Ascending aorta (tissue), 2 donors: ENCODE measurements at regions not wholly inside any gene's neighbourhood (a gene's known extent, or its start where the extent isn't known, plus 50 kb on each side); places are given as distances from the start of the nearest gene placed in this dataset.

ENCODE experiments used
- DNase-seq, 2 donors: peaks; one replicate each; pipeline ENCODE4 v3.0.0-alpha.2; 2019; ENCODE audit warnings: low spot score in 2 of 2
- H3K27ac ChIP-seq, 2 donors: fragments of 200-600 bp; sonication (generic); one replicate each; pipeline ENCODE4 v1.5.1; 2016 to 2017; ENCODE audit warnings: mild to moderate bottlenecking in 1 of 2
- H3K27me3 ChIP-seq: fragments of 200-600 bp; sonication (generic); one replicate; pipeline ENCODE4 v1.5.1; 2017
- H3K36me3 ChIP-seq, 2 donors: fragments of 200-600 bp; sonication (generic); one replicate each; pipeline ENCODE4 v1.5.1; 2016
- H3K4me1 ChIP-seq, 2 donors: fragments of 200-600 bp; sonication (generic); one replicate each; pipeline ENCODE4 v1.5.1; 2016 to 2017; ENCODE audit warnings: mild to moderate bottlenecking in 1 of 2
- H3K4me3 ChIP-seq, 2 donors: fragments of 200-600 bp; sonication (generic); one replicate each; pipeline ENCODE4 v1.5.1; 2016 to 2017; ENCODE audit warnings: mild to moderate bottlenecking in 1 of 2
- H3K9me3 ChIP-seq, 2 donors: fragments of 200-600 bp; sonication (generic); one replicate each; pipeline ENCODE4 v1.5.1; 2016
- intact Hi-C: fragments of 100-400 bp; cut with DNase I; formaldehyde crosslinking; loops from one replicate; pipeline ENCODE4 v1.15.1; 2023
- TF ChIP-seq, protein P1 (sequence below), 3 experiments: fragments of 200-600 bp in 2 of 3; fragments of 450-650 bp in 1 of 3; sonication (generic) in 2 of 3; IDR thresholded peaks; one replicate each; pipeline ENCODE4 v1.5.1; 2016 to 2019; ENCODE audit warnings: antibody characterized with exemption in 3 of 3, mild to moderate bottlenecking in 1 of 3, moderate library complexity in 1 of 3

GRCh38 chr7:36038063-36038721, 114.9 kb upstream of the EEPD1 start:
- Histone ChIP-seq H3K9me3 (no peaks in the 10 kb centered on the region), H3K4me3 (no peak overlapping the region), H3K36me3 (no peaks in the 10 kb centered on the region), H3K4me1 (peaks cover 6 to 18% of the 10 kb centered on the region in 2 donors), H3K27ac (no peak overlapping the region), H3K27me3 (no peaks in the 10 kb centered on the region)
- no peak for DNase-seq
- intact Hi-C loops: no loop called here
- TF ChIP-seq, protein P1, sequence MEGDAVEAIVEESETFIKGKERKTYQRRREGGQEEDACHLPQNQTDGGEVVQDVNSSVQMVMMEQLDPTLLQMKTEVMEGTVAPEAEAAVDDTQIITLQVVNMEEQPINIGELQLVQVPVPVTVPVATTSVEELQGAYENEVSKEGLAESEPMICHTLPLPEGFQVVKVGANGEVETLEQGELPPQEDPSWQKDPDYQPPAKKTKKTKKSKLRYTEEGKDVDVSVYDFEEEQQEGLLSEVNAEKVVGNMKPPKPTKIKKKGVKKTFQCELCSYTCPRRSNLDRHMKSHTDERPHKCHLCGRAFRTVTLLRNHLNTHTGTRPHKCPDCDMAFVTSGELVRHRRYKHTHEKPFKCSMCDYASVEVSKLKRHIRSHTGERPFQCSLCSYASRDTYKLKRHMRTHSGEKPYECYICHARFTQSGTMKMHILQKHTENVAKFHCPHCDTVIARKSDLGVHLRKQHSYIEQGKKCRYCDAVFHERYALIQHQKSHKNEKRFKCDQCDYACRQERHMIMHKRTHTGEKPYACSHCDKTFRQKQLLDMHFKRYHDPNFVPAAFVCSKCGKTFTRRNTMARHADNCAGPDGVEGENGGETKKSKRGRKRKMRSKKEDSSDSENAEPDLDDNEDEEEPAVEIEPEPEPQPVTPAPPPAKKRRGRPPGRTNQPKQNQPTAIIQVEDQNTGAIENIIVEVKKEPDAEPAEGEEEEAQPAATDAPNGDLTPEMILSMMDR (IDR thresholded peaks at IDR 0.05): no peak

- no peak overlapping the region for H3K4me3 ChIP-seq
- DNase-seq: no peak
- no peaks in the 10 kb centered on the region for H3K27me3 ChIP-seq
- no peaks in the 10 kb centered on the region for H3K36me3 ChIP-seq
- H3K4me1 ChIP-seq: peaks cover 6 to 18% of the 10 kb centered on the region in 2 donors
- no peaks in the 10 kb centered on the region for H3K9me3 ChIP-seq
- TF ChIP-seq, protein P1 (IDR thresholded peaks at IDR 0.05): no peak
- H3K27ac ChIP-seq: no peak overlapping the region
- intact Hi-C loops: no loop called here
Measured at GRCh38 chr7:36039243-36039642, 113.8 kb upstream of the EEPD1 start.

GRCh38 chr7:36039671-36040070, 113.4 kb upstream of the EEPD1 start:
- no peaks in the 10 kb centered on the region for H3K36me3 ChIP-seq
- TF ChIP-seq, protein P1 (IDR thresholded peaks at IDR 0.05): no peak
- H3K4me3 ChIP-seq: no peak overlapping the region
- peaks cover 6 to 18% of the 10 kb centered on the region in 2 donors for H3K4me1 ChIP-seq
- no peak for DNase-seq
- H3K27me3 ChIP-seq: no peaks in the 10 kb centered on the region
- H3K9me3 ChIP-seq: no peaks in the 10 kb centered on the region
- intact Hi-C loops: no loop called here
- H3K27ac ChIP-seq: no peak overlapping the region

DNA sequence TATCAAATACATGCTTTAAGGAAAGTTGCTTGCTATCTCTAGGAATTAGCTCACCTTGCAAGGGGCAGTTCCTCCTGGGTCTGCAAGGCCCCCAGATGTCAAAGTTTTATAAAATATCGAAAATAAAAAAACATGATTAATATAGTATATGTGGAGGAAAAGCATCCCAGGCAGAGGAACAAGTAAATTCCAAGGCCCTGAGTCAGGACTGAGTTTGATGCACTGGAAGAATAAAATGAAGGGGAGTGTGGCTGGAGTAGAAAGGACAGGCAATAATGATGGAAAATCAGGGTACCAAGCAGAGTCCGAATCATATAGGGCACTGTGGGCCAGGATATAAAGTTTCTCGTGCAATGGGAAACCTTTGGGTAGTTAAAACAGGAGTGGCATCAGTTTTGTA, 112.4 kb upstream of the EEPD1 start:
- H3K36me3 ChIP-seq: no peaks in the 10 kb centered on the region
- no peak for DNase-seq
- H3K27ac ChIP-seq: no peak overlapping the region
- H3K4me3 ChIP-seq: no peak overlapping the region
- intact Hi-C loops: no loop called here
- TF ChIP-seq, protein P1 (IDR thresholded peaks at IDR 0.05): no peak
- no peaks in the 10 kb centered on the region for H3K9me3 ChIP-seq
- peaks cover 6 to 24% of the 10 kb centered on the region in 2 donors for H3K4me1 ChIP-seq
- H3K27me3 ChIP-seq: no peaks in the 10 kb centered on the region

DNA sequence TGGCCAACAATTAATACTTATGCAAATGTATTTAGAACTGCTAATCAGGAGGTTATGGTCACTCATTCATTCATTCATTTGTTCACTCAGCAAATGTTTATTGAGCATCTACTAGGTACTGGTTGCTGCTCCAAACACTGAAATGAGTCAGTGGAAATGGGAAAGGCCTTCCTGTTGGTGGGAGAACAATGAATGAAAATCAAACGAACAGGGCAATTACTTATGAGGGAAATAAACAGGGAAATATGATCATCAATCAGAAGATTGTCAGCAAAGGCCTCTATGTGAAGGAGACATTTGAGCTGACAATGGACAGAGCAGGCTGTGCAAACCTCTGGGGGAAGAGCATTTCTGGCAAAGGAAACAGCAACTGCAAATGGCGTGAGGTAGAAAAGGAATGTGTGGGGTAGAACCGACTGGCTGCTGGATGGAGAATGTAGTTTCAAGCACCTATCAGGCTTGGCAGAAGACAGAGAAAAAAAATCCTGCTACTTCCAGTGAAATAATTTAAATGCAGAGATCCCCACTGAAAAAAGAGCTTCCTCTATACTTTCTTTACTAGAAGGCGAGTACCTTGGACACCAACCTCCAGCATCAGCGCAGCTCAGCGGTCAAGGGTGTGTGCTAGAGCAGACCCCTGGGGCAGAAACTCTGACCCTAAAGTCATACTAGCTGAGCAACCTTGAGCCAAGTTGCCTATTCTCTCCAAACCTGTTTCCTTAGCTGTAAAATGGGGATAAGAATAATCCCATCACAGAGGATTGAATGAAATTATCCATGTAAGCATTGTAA, 108.8 kb upstream of the EEPD1 start:
- Histone ChIP-seq H3K27ac (peak overlapping the region; percentile 61 to 68), H3K27me3 (no peaks in the 10 kb centered on the region), H3K36me3 (no peaks in the 10 kb centered on the region), H3K4me3 (no peak overlapping the region), H3K9me3 (no peaks in the 10 kb centered on the region), H3K4me1 (peaks cover 9 to 38% of the 10 kb centered on the region in 2 donors)
- TF ChIP-seq, protein P1 (IDR thresholded peaks at IDR 0.05): no peak
- intact Hi-C loops: no loop called here
- no peak for DNase-seq
